D721Med (cell line): ENCODE measurements at regions not wholly inside any gene's neighbourhood (a gene's known extent, or its start where the extent isn't known, plus 50 kb on each side); places are given as distances from the start of the nearest gene placed in this dataset.

Experiments
- DNase-seq: peaks from one replicate; pipeline ENCODE4 v3.0.0; 2011; ENCODE audit warnings: low spot score; ENCODE audit not compliant: insufficient read length
- FAIRE-seq: peaks from 2 replicates; lab custom pipeline; 2011; peaks lifted over from hg19 to GRCh38; lab: Jason Lieb, UNC
- CTCF ChIP-seq: IDR thresholded peaks from 2 replicates; pipeline ENCODE4 v1.5.1; 2012; ENCODE audit warnings: mild to moderate bottlenecking, control low read depth; ENCODE audit not compliant: insufficient read depth; ENCODE audit errors: missing control alignments

DNA sequence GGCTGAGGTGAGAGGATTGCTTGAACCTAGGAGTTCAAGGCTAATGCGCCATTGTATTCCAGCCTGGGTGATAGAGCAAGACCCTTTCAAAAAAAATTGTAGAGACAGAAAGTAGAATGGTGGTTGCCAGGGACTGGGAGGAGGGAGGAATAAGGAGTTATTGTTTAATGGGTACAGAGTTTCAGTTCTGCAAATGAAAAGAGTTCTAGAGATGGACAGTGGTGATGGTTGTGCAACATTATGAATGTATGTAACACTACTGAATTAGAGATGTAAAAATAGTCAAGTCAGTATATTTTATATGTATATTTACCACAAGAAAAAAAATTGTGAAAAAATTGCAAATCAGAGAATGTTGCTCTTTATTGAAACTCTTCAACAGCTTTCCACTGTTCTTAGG, 266.5 kb upstream of the NPY start:
- DNase-seq, result no peak
- no peak for FAIRE-seq
- TF ChIP-seq CTCF, result no peak

GRCh38 chr7:24018331-24018730, 265.7 kb upstream of the NPY start:
- no peak for DNase-seq
- FAIRE-seq, result no peak
- no peak for TF ChIP-seq CTCF

DNA sequence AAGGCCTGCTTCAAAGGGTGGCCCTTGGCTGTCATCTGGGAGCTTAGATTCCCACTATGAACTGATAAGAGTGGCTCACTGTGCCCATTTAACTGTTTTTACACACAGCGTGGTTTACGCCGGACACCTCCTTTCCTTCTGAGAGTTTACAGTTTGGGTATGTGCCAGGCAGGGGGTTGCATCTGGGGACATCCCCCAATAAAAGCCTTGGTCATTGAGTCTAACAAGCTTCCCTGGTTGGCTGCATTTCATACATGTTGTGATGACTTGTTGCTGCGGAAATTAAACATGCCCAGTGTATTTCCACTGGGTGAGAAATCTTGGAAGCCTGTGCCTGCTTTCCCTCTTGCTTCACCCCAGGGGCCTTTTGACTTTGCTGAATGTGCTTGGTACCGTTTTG, 264.1 kb upstream of the NPY start:
- no peak for TF ChIP-seq CTCF
- no peak for FAIRE-seq
- DNase-seq, result no peak

- FAIRE-seq (no peak), DNase-seq (no peak)
Observed at GRCh38 chr7:24024276-24025068, 259.5 kb upstream of the NPY start.

GRCh38 chr7:24025094-24025493, 258.9 kb upstream of the NPY start:
- DNase-seq, result no peak
- FAIRE-seq, result no peak

More at GRCh38 chr7:24024276-24025068, 259.5 kb upstream of the NPY start:
- no peak for TF ChIP-seq CTCF

GRCh38 chr7:24025765-24026164, 258.2 kb upstream of the NPY start:
- DNase-seq (no peak), FAIRE-seq (no peak)
- TF ChIP-seq CTCF, result no peak

More at GRCh38 chr7:24025094-24025493, 258.9 kb upstream of the NPY start:
- no peak for TF ChIP-seq CTCF

- no peak for FAIRE-seq
- TF ChIP-seq CTCF, result no peak
- no peak for DNase-seq
Observed at GRCh38 chr7:24026351-24026750, 257.6 kb upstream of the NPY start.
